ENCODE measurements at regions not wholly inside any gene's neighbourhood (a gene's known extent, or its start where the extent isn't known, plus 50 kb on each side); places are given as distances from the start of the nearest gene placed in this dataset.
A peak's percentile ranks its signal among the peaks of the same experiment; 100 is the strongest.

DNA sequence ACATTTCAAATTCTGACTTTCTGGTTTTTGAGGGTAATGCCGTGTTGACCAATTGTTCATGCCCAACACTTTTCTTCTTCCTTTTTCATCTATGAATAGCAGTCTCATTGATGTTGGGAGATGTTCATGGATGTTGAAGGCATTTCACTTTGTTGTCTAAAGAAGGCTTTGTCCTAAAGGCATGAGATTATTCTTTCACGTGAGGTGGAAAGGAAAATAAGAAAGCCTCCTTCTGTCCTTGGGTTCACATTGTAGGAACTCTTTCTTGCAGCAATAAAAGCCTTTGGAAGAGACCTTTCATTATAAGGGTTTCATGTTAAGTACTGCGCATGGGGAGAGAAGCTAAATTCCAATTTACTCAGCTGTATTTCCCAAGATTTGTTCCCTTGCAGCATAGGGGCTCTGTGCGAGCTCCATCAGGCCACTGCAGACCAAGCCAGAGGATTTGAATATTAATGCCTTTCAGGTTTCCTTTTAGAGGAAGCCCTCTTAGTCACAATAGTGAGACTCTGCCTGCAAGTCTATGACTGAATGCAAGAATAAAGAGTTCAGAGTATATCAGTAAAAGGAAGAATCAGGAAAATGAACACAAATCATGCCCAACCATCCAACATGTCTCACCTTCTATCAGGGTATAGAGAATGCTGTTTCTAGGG lies 274.6 kb downstream of the TMEM38B start:
- 57% methylated on average over 2 of the region's 4 CpGs for WGBS (ENCODE audit: insufficient coverage)
- H3K27ac ChIP-seq (ENCODE audit: low read depth, low read length), result no peak overlapping the region

DNA sequence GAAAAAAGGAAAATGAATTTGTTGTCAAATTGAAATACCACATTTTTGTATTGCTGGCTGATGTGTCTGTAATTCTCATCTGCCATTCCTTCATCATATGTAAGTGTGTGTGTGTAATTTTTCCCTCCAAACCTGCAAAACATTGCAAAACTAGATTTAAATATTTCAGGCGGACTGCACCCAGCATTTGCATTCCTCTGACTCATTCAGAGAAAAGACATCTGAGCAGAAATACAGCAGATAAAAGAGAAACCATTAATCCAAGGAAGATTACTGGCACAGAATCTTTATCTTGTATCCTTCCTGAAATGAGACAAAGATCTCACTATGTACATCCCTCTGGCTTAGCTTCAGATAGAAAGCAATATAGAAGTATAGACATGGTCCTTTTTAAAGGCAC lies 275.3 kb downstream of the TMEM38B start:
- Histone ChIP-seq H3K4me1 (ENCODE audit: control insufficient read depth, insufficient read depth, low read length) (no peaks in the 10 kb centered on the region), H3K4me3 (ENCODE audit: low read depth, low read length) (no peak overlapping the region), H3K27ac (ENCODE audit: low read depth, low read length) (no peak overlapping the region), H3K9me3 (ENCODE audit: control insufficient read depth, insufficient read depth, low read length) (no peaks in the 10 kb centered on the region), H3K27me3 (ENCODE audit: control insufficient read depth, insufficient read depth, low read length) (no peaks in the 10 kb centered on the region), H3K36me3 (ENCODE audit: control insufficient read depth, insufficient read depth, low read length) (no peaks in the 10 kb centered on the region)
- peak in 2 of 6 donors; percentile 58 to 59 for DNase-seq (ENCODE audit: low read depth in 4 of 6, low spot score in 6 of 6)
- 60% methylated on average over 1 of the region's 1 CpG for WGBS (ENCODE audit: insufficient coverage)

More for the DNA sequence above, 274.6 kb downstream of the TMEM38B start:
- Histone ChIP-seq H3K36me3 (ENCODE audit: control insufficient read depth, insufficient read depth, low read length) (no peaks in the 10 kb centered on the region), H3K27me3 (ENCODE audit: control insufficient read depth, insufficient read depth, low read length) (no peaks in the 10 kb centered on the region), H3K4me3 (ENCODE audit: low read depth, low read length) (no peak overlapping the region), H3K4me1 (ENCODE audit: control insufficient read depth, insufficient read depth, low read length) (no peaks in the 10 kb centered on the region), H3K9me3 (ENCODE audit: control insufficient read depth, insufficient read depth, low read length) (no peaks in the 10 kb centered on the region)
- peak in 1 of 6 donors; percentile 38 for DNase-seq (ENCODE audit: low read depth in 4 of 6, low spot score in 6 of 6)

DNA sequence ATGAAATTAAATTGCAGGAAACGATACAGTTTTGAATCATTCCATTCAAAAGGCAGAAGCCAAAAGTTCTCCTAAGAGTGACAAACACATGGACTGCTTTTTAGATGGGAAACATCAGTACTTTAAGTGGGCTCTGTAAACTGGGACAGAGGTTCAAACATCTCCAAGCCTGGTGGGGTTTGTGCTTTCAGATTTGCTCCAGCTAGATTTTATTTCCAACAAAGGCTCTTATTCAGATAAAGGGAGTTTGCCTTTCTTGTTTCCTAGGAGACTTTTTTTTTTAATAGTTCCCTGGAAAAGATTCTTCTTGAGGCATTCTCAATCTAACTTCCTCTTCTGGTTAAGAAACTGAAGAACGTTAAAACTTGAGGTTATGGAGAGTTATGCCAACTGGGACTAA lies 277.6 kb downstream of the TMEM38B start:
- Histone ChIP-seq H3K4me1 (ENCODE audit: control insufficient read depth, insufficient read depth, low read length) (peaks cover 5% of the 10 kb centered on the region), H3K27me3 (ENCODE audit: control insufficient read depth, insufficient read depth, low read length) (no peaks in the 10 kb centered on the region), H3K27ac (ENCODE audit: low read depth, low read length) (no peak overlapping the region), H3K9me3 (ENCODE audit: control insufficient read depth, insufficient read depth, low read length) (no peaks in the 10 kb centered on the region), H3K4me3 (ENCODE audit: low read depth, low read length) (no peak overlapping the region), H3K36me3 (ENCODE audit: control insufficient read depth, insufficient read depth, low read length) (no peaks in the 10 kb centered on the region)
- DNase-seq (ENCODE audit: low read depth in 4 of 6, low spot score in 6 of 6), result no peak
- no CpG with 5 or more reads among the region's 2 CpGs for WGBS (ENCODE audit: insufficient coverage)

DNA sequence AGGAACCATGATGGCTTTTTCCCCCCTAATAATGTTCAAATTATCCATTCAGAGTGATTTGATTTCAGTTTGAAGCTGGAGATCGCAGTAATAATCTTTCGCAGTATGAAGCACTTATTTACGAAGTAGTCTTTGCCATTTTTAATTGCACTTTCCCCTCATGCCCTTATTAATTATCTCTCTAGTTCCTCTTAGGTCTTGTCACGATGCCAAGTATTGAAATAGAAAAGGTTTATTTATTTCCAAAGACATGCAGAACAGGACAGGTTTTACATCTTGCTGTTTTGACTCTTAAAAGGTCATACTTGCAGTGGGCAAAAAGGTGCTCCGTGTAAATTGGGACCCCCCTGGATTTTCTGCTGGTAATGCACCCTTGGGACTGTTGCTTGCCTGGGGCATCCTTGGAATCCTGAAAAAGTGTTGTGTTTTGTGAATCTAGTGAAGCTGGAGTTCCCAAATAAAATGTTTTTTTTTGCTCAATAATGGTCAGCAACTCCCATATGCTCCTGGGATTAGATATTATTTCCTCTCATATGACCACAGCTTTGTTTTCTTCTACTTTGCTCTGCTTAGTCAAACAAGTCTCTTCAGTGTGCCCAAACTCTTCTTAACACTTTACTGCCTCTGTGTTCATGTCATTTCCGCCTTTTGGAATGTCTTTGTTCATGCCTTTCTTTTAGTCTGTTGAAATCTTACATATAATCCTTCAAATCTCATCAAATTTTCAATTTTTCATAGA lies 278.3 kb downstream of the TMEM38B start:
- no peaks in the 10 kb centered on the region for H3K36me3 ChIP-seq (ENCODE audit: control insufficient read depth, insufficient read depth, low read length)
- H3K27ac ChIP-seq (ENCODE audit: low read depth, low read length), result no peak overlapping the region
- peak in 1 of 6 donors; percentile 48 for DNase-seq (ENCODE audit: low read depth in 4 of 6, low spot score in 6 of 6)
- no peak overlapping the region for H3K4me3 ChIP-seq (ENCODE audit: low read depth, low read length)
- H3K27me3 ChIP-seq (ENCODE audit: control insufficient read depth, insufficient read depth, low read length), result no peaks in the 10 kb centered on the region
- H3K4me1 ChIP-seq (ENCODE audit: control insufficient read depth, insufficient read depth, low read length), result peaks cover 5% of the 10 kb centered on the region
- H3K9me3 ChIP-seq (ENCODE audit: control insufficient read depth, insufficient read depth, low read length), result no peaks in the 10 kb centered on the region
- WGBS (ENCODE audit: insufficient coverage), result 71% methylated on average over 2 of the region's 6 CpGs

DNA sequence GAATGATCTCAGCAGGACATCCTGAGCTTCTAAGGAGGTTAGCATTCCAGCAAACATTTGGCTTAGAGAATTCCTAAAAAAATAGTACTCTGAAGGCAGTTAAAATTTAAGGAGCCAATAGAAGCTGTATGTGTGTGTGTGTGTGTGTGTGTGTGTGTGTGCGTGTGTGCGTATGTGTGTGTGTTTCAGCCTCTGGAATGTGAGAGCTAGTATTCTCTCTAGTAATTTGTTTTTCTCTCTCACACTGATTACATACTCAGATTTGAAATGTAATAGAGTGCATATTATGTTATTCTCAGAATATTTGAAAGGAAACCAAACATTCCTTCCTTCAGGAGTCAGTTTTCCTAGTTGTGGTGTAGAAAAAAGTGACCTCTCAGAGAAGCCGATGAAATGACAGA lies 279.6 kb downstream of the TMEM38B start:
- Histone ChIP-seq H3K36me3 (ENCODE audit: control insufficient read depth, insufficient read depth, low read length) (no peaks in the 10 kb centered on the region), H3K4me1 (ENCODE audit: control insufficient read depth, insufficient read depth, low read length) (peaks cover 9% of the 10 kb centered on the region), H3K27ac (ENCODE audit: low read depth, low read length) (peak overlapping the region; percentile 69), H3K27me3 (ENCODE audit: control insufficient read depth, insufficient read depth, low read length) (no peaks in the 10 kb centered on the region), H3K4me3 (ENCODE audit: low read depth, low read length) (no peak overlapping the region), H3K9me3 (ENCODE audit: control insufficient read depth, insufficient read depth, low read length) (no peaks in the 10 kb centered on the region)
- DNase-seq (ENCODE audit: low read depth in 4 of 6, low spot score in 6 of 6), result peak in 1 of 6 donors; percentile 57
- no CpG with 5 or more reads among the region's 3 CpGs for WGBS (ENCODE audit: insufficient coverage)

DNA sequence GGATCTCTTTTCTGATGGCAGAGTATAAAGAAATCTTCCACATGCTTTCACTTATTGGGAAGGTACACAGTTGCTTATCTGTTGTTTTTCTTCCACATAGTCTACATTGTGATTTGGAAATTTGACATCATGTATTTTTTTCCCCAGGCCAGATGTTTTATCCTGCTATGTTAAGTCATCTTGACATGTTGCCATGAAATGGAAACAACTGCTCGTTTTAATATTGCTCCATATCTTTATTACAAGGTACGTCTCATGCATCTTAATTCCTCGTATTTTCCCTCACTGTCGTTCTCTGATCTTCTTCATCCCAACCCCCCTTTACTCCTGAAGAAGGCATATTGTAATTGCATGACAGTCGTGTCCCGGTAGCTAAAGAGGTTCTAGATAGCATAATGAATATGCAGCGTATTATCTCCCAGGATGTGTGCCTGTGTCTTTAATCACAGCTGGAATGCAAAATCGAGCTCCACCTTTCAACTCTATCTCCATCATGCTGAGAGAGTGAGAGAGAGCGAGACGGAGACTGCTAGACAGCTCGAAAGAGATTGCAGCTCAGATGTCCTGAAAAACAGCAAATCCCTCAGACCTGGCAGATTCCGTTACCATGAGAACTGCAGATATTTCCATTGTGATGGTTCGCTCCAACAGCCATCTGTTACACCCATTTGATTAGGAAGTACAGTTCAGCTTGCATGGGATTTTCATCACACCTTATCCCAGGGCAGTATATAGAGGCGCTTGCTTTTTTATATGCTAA lies 281.7 kb downstream of the TMEM38B start:
- no peak overlapping the region for H3K4me3 ChIP-seq (ENCODE audit: low read depth, low read length)
- H3K27ac ChIP-seq (ENCODE audit: low read depth, low read length), result peak overlapping the region; percentile 69
- no peaks in the 10 kb centered on the region for H3K9me3 ChIP-seq (ENCODE audit: control insufficient read depth, insufficient read depth, low read length)
- H3K4me1 ChIP-seq (ENCODE audit: control insufficient read depth, insufficient read depth, low read length), result peaks cover 9% of the 10 kb centered on the region
- H3K36me3 ChIP-seq (ENCODE audit: control insufficient read depth, insufficient read depth, low read length), result no peaks in the 10 kb centered on the region
- peak in 2 of 6 donors; percentile 86 to 91 for DNase-seq (ENCODE audit: low read depth in 4 of 6, low spot score in 6 of 6)
- WGBS (ENCODE audit: insufficient coverage), result 69% methylated on average over 7 of the region's 14 CpGs
- no peaks in the 10 kb centered on the region for H3K27me3 ChIP-seq (ENCODE audit: control insufficient read depth, insufficient read depth, low read length)

DNA sequence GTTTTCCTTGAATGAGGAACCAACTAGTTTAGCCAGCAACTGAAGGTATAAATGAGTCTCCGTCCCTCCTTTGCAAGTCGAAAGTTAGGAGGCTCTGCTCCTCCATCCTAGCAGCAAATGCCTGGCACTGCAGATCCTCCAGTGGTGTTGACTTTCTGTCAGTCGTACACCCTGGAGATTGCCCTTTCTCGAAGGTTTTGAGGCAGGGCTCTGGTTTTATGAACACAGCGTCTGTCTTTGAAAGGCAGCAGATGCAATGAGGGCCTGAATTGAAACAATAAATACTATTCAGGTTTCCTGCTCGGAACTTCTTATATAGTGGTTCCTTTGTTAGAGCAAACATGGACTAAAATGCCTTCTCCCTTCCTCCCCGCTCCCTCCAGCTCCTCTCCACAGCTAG lies 284.0 kb downstream of the TMEM38B start:
- no peaks in the 10 kb centered on the region for H3K36me3 ChIP-seq (ENCODE audit: control insufficient read depth, insufficient read depth, low read length)
- peaks cover 9% of the 10 kb centered on the region for H3K4me1 ChIP-seq (ENCODE audit: control insufficient read depth, insufficient read depth, low read length)
- WGBS (ENCODE audit: insufficient coverage), result 31% methylated on average over 5 of the region's 7 CpGs
- H3K27ac ChIP-seq (ENCODE audit: low read depth, low read length), result peak overlapping the region; percentile 72
- H3K27me3 ChIP-seq (ENCODE audit: control insufficient read depth, insufficient read depth, low read length), result no peaks in the 10 kb centered on the region
- no peak overlapping the region for H3K4me3 ChIP-seq (ENCODE audit: low read depth, low read length)
- DNase-seq (ENCODE audit: low read depth in 4 of 6, low spot score in 6 of 6), result peak in 2 of 6 donors; percentile 58 to 64
- no peaks in the 10 kb centered on the region for H3K9me3 ChIP-seq (ENCODE audit: control insufficient read depth, insufficient read depth, low read length)

DNA sequence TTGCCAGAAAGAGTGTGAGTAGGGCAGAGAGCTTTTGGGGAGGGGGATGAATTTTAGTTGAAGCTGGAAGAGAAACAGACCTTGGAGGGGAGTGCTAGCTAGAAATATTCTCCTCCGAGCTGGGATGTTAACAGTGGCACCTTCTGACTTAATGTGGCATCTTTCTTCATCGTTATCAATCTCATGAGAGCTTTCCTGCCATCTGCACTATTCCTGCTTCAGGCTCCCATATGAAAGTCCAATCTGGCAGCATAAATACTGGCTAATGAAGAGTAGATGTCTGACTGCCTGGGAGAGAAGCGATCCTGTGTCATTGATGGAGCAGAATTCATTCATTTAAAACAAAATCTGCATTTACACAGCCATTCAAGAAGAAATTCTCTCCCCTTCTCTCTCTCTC lies 284.5 kb downstream of the TMEM38B start:
- Histone ChIP-seq H3K4me1 (ENCODE audit: control insufficient read depth, insufficient read depth, low read length) (peaks cover 9% of the 10 kb centered on the region), H3K27ac (ENCODE audit: low read depth, low read length) (peak overlapping the region; percentile 72), H3K4me3 (ENCODE audit: low read depth, low read length) (no peak overlapping the region), H3K9me3 (ENCODE audit: control insufficient read depth, insufficient read depth, low read length) (no peaks in the 10 kb centered on the region), H3K36me3 (ENCODE audit: control insufficient read depth, insufficient read depth, low read length) (no peaks in the 10 kb centered on the region), H3K27me3 (ENCODE audit: control insufficient read depth, insufficient read depth, low read length) (no peaks in the 10 kb centered on the region)
- DNase-seq (ENCODE audit: low read depth in 4 of 6, low spot score in 6 of 6), result peak in 2 of 6 donors; percentile 79 to 88
- WGBS (ENCODE audit: insufficient coverage), result 17% methylated on average over 2 of the region's 3 CpGs

DNA sequence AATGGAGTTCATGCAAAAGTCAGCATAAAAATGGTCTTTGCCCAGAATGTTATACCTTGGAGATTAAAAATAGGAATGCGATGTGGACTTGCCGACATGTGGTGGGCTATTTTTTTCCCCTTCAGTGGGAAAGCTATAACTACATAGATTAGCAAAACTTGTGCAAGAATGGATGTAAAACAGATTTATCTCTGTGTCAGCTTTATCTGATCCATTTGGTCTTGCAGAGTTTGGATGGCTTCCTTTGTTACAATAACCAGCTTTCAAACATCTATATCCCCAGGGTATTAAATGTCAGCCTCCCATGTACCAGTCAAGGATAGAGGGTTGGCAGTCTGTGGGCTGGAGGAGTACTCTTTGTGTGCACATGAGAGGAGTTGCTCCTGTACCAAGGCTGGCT lies 284.9 kb downstream of the TMEM38B start:
- Histone ChIP-seq H3K9me3 (ENCODE audit: control insufficient read depth, insufficient read depth, low read length) (no peaks in the 10 kb centered on the region), H3K4me3 (ENCODE audit: low read depth, low read length) (no peak overlapping the region), H3K36me3 (ENCODE audit: control insufficient read depth, insufficient read depth, low read length) (no peaks in the 10 kb centered on the region), H3K4me1 (ENCODE audit: control insufficient read depth, insufficient read depth, low read length) (peaks cover 9% of the 10 kb centered on the region), H3K27ac (ENCODE audit: low read depth, low read length) (peak overlapping the region; percentile 72), H3K27me3 (ENCODE audit: control insufficient read depth, insufficient read depth, low read length) (no peaks in the 10 kb centered on the region)
- WGBS (ENCODE audit: insufficient coverage), result 80% methylated on average over 2 of the region's 2 CpGs
- DNase-seq (ENCODE audit: low read depth in 4 of 6, low spot score in 6 of 6), result no peak

All from spinal cord (tissue), 9 donors.